NCI-H345 treated with DMSO at 0.1 percent for 48 hours (cell line): ENCODE measurements at regions not wholly inside any gene's neighbourhood (a gene's known extent, or its start where the extent isn't known, plus 50 kb on each side); places are given as distances from the start of the nearest gene placed in this dataset.
A peak's percentile ranks its signal among the peaks of the same experiment; 100 is the strongest.
"Not testable (repeated sequence)": the region's sequence is repeated elsewhere in the genome, so short reads cannot be mapped to it uniquely, and the experiment has no call there.

Experiments
- DNase-seq: peaks from one replicate; lab custom pipeline; 2025; ENCODE audit not compliant: unreplicated experiment; lab: John Stamatoyannopoulos, UW

- no peak for DNase-seq
These were observed 65.3 kb downstream of the CDO1 start for GRCh38 chr5:115751176-115751575.

- DNase-seq = no peak
These were observed 67.4 kb downstream of the CDO1 start for GRCh38 chr5:115749016-115749415.

GRCh38 chr5:115739245-115739644 is 77.2 kb downstream of the CDO1 start:
- DNase-seq = not testable (repeated sequence)

- DNase-seq = peak; percentile 56
These were observed 77.6 kb downstream of the CDO1 start for GRCh38 chr5:115738830-115739229.

- no peak for DNase-seq
These were observed 79.0 kb downstream of the CDO1 start for GRCh38 chr5:115737452-115737851.

GRCh38 chr5:115736690-115737005 is 79.8 kb downstream of the CDO1 start:
- no peak for DNase-seq

DNA sequence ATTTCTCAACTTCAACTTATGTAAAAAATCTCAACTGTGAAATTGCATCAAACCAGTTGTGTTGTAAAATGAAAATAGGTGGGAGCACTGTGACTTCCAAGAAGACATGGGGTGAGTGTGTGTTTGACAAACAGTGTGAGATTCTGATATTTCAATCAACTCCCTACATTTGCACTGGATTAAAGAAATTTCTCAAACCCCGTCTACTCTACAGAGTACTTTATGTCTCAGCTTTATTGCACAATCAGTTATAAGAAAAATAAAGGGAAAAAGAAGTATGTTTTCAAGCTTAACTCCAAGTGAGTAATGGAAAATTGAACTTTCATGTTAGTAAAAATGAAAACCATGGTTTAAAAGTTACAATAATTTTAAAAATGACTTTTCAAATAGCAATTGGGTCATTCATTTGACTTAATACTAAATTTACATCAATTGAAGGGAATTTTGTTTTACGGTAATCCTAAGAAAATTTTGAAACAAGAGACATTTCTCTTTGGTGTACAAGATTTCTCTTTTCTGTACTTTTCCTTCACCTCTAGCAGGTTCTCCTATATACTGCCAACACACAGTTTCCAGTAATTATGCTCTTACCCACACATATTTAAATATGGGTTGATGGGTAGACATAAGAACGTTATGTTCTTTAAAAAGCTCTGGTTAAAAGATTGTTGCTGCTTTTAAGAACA is 80.3 kb downstream of the CDO1 start:
- no peak for DNase-seq

DNA sequence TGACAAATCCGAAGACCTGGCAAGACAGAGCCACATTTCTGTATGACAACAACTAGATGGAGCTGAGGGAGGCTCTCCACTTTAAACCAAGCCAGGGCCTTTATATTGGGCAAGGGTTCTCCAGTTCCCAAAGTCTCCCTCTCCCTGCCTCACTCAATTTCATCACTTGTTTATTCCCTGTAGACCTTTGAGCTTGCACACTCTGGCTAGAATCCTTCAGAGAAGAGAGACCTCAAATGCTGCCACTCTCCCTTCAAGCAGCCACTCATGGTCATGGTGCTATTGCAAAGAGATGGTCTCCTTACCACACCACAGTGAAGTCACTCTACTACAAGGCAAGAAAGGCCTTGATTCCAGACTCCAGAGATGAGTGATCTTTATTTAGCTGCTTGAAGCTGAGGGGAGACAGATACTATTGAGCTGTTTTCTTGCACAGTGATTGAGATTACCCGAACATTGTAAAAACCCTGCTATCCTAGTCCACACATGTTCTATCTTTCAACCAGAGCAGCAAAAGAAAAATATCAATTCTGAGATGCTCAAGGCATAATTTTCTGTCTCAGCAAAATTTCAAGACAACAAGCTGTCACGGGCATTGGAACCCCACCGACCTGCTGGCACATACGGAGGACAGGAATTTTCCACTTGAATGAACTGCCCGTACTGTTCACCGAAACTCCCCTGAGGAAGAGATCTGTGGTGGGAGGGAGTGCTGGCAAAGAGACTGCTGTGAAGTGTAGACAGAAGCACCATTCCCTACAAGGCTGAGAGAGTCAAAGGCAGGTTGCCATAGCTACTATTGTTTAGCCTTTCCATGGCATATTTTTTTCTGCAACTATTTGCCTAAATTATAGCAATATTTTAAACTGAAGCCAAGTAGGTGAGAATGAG is 81.1 kb downstream of the CDO1 start:
- peak; percentile 1 for DNase-seq

- no peak for DNase-seq
These were observed 82.9 kb downstream of the CDO1 start for GRCh38 chr5:115733607-115734006.

GRCh38 chr5:115732026-115732425 is 84.4 kb downstream of the CDO1 start:
- DNase-seq = no peak

GRCh38 chr5:115725522-115725921 is 90.9 kb downstream of the CDO1 start:
- no peak for DNase-seq

DNA sequence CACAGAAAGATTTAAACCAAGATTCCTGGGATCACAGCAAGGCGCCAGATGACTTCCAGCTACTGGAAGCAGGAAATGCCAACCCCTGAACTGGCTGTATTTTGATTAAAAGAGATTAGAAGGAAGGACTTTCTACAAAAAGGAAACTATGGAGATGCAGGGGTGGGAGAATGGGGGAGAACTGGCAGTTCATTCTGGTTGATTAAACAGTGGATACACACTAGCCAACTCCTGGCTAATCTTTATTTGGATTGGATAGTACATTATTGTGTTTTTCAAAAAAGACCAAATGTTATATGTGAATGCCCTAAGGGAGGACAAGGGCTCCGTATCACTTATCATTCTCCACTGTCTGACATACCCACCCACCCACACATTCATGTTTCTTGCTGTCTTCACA is 93.2 kb downstream of the CDO1 start:
- DNase-seq = no peak

DNA sequence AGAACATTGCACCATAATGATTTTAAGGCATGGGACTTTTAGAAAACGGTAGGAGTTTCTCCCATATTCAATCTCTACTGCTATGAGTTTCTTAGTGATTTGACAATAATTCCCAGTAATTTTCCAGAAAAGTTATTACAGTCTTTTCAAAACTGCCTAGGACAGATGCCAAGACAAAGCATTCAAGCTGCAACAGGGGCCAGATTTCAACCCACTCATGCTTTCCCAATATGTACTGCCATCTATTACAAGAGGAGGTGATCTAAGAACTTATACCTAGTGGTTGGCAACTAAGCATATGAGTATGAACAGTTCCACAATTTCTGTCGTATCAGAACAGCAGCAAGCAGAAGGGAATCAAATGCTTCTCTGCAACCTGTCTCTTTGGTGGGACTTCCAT is 95.1 kb upstream of the TMED7 start:
- no peak for DNase-seq

GRCh38 chr5:115718927-115719326 is 93.1 kb upstream of the TMED7 start:
- DNase-seq = no peak

- no peak for DNase-seq
These were observed 87.6 kb upstream of the TMED7 start for GRCh38 chr5:115713408-115713807.

- no peak for DNase-seq
These were observed 83.7 kb upstream of the TMED7 start for GRCh38 chr5:115709585-115709984.

DNA sequence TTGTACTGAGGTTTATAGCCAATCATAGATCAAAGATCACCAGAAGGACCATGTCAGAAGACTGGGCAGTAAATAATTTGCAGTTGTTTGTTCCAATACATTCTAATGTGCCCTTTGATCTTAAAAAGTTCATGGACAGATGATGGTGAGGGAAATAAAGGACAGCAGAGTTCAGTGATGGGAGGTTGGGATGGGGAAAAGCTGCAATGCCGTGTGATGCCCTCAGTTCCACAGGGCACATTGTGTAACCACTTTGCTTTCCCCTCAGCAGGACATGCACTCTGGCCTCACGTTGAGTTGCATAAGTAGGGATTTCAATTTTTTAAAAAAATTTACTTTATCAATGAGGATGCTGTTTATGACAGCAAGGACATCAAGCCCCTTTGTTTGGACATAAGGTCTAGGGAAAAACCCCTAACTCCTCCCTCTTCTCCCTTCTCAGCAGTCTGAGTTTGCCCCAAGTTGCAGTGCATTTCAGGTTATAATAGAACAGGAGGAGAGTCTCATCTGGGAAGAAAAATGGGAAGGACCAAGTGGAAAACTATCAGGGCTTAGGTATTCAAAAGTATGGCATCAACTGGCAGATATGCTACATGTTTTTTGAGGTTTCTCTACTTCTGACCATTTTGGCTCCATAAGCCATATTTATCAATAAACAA is 83.1 kb upstream of the TMED7 start:
- DNase-seq = no peak

DNA sequence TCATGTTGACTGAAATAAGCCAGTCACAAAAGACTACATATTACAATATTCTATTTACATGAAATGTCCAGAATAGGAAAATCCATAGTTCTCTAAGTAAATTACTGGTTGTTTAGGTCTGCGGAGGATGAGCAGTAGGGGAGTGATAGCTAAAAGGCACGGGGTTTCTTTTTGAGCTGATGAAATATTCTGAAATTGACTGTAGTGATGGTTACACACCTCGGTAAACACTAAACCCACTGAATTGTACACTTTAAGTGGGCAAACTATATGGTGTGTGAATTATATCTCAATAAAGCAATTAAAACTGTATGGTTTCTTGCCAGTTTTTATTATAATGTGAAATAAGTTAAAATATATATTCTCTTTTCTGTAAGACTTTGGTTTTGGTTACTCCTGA is 77.7 kb upstream of the TMED7 start:
- DNase-seq = no peak

- DNase-seq = no peak
These were observed 76.2 kb upstream of the TMED7 start for GRCh38 chr5:115702025-115702424.

DNA sequence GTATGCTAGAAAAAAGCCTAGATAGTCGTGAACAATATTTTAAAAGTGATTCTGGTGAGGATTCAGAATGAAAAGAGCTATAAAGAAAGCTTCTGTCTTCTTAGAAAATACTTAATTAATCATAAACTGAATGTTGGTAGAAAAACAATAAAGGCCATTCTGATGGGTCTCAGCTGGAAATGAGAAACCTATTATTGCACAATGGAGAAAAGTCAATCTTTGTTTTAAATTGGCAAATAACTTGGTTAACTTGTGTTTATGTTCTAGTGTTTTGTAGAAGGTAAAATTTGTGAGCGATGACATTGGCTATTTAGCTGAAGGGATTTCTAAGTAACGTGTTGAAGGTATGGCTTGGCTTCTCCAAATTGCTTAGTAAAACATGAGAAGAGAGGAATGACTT is 74.1 kb upstream of the TMED7 start:
- no peak for DNase-seq

DNA sequence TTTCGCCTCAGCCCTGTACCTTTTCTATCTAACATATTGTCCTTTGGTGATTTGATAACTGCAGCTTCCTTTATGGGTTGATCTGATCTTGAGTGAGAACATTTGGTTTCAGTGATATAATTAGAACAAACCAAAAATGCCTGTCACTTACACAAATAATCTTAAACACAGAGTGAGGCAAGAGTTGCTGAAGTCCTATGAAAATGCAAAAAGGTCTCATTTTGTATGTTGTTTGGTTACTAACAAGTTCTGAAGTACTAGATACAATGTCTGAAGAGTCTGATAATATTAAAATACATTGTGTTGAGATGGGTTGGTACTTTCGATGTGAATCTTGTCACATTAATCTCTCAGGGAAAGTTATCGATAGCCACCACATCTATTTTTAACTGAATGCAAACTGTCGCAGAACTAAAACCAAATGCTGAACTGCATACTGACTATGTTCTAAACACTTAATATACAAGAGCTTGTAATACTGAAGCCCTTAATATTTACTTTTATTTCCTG is 70.4 kb upstream of the TMED7 start:
- no peak for DNase-seq

- DNase-seq = no peak
These were observed 69.6 kb upstream of the TMED7 start for GRCh38 chr5:115695310-115695880.
